Peyer's patch (tissue), 4 donors: ENCODE measurements at regions not wholly inside any gene's neighbourhood (a gene's known extent, or its start where the extent isn't known, plus 50 kb on each side); places are given as distances from the start of the nearest gene placed in this dataset.

Source experiments
- CTCF ChIP-seq, 6 experiments: fragments of 450-650 bp in 4 of 6; fragments of 200-600 bp in 2 of 6; sonication (generic) in 1 of 6; IDR thresholded peaks; one replicate each; pipeline ENCODE4 v1.5.1; 2017 to 2019; ENCODE audit warnings: antibody characterized with exemption in 6 of 6, mild to moderate bottlenecking in 3 of 6, moderate library complexity in 1 of 6
- POLR2A ChIP-seq, 2 donors: fragments of 450-650 bp; IDR thresholded peaks; one replicate each; pipeline ENCODE4 v1.5.1; 2017; ENCODE audit warnings: antibody characterized with exemption in 2 of 2, mild to moderate bottlenecking in 2 of 2, moderate library complexity in 2 of 2

GRCh38 chr4:159780196-159780922 is 677.5 kb downstream of the RAPGEF2 start:
- TF ChIP-seq POLR2A (IDR thresholded peaks at IDR 0.05), result no peak
- TF ChIP-seq CTCF (IDR thresholded peaks at IDR 0.05), result no peak
